Testis (tissue), 2 donors: ENCODE measurements at regions not wholly inside any gene's neighbourhood (a gene's known extent, or its start where the extent isn't known, plus 50 kb on each side); places are given as distances from the start of the nearest gene placed in this dataset.
A peak's percentile ranks its signal among the peaks of the same experiment; 100 is the strongest.

Experiments used
- DNase-seq: peaks from one replicate; pipeline ENCODE4 v3.0.0-alpha.2; 2019
- H3K27ac ChIP-seq, 2 donors: fragments of 200-600 bp; sonication (generic); one replicate each; pipeline ENCODE4 v1.5.1; 2019
- H3K27me3 ChIP-seq: fragments of 200-600 bp; sonication (generic); one replicate; pipeline ENCODE4 v1.5.1; 2019
- H3K36me3 ChIP-seq: fragments of 200-600 bp; sonication (generic); one replicate; pipeline ENCODE4 v1.5.1; 2017; ENCODE audit warnings: low read depth; ENCODE audit errors: missing control alignments
- H3K4me1 ChIP-seq: fragments of 200-600 bp; sonication (generic); one replicate; pipeline ENCODE4 v1.5.1; 2019
- H3K4me3 ChIP-seq, 2 donors: fragments of 200-600 bp; sonication (generic); one replicate each; pipeline ENCODE4 v1.5.1; 2017 to 2019
- H3K9me3 ChIP-seq: fragments of 200-600 bp; sonication (generic); one replicate; pipeline ENCODE4 v1.5.1; 2017
- POLR2A ChIP-seq: fragments of 450-650 bp; IDR thresholded peaks from one replicate; pipeline ENCODE4 v1.6.1; 2017; ENCODE audit warnings: antibody characterized with exemption, mild to moderate bottlenecking, moderate library complexity
- WGBS, 2 donors: methylation state at CpG; one replicate each; pipeline ENCODE4 v1.1.5; 2018; 5-methylcytosine and 5-hydroxymethylcytosine counted together
- intact Hi-C: fragments of 100-400 bp; cut with DNase I; formaldehyde crosslinking; loops from one replicate; pipeline ENCODE4 v1.15.1; 2023; ENCODE audit warnings: low total_unique reads
- TF ChIP-seq, protein P1 (sequence below), 3 experiments: fragments of 450-650 bp in 2 of 3; fragments of 200-600 bp in 1 of 3; sonication (generic) in 1 of 3; IDR thresholded peaks; one replicate each; pipeline ENCODE4 v1.5.1; 2016 to 2019; ENCODE audit warnings: antibody characterized with exemption in 3 of 3, mild to moderate bottlenecking in 2 of 3, moderate library complexity in 1 of 3

DNA sequence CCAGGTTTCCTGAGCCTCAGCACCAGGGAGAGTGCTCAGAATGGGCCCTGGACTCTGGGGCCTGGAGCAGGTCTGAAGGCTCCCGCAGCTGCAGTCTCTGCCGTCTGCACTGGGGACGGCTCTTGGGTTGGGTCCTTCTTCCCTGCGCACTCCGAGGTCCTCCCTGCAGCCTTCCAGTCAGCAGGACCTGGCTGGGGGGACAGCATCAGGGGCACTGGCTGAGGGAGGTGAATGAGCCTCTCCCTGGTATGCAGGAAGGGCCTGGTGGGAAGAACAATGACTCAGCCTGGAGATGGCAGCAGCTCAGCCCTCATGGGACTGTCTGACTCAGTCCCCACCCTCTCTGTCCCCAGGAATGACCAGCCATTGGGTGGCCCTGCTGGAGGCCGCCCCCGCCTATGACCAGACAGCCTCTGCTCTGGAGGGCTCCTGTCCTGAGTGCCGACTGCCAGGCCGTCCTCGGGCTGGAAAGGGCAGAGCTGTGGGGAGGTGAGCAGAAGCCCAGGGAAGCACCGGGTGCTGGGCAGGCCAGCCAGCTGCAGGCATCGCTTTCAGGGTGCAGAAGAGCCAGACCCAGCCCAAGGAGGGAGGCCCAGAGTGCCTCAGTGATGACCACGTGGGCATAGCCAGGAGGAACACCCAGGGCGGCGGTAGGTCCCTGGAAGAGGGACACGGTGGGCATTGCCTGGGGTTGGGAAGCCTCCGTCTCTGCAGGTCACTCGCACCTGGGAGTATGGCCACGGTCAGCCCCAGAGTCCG lies 455.0 kb downstream of the BRD1 start:
- Histone ChIP-seq H3K27me3 (no peaks in the 10 kb centered on the region), H3K27ac (no peak overlapping the region)
- TF ChIP-seq POLR2A, result no peak
- TF ChIP-seq, protein P1, sequence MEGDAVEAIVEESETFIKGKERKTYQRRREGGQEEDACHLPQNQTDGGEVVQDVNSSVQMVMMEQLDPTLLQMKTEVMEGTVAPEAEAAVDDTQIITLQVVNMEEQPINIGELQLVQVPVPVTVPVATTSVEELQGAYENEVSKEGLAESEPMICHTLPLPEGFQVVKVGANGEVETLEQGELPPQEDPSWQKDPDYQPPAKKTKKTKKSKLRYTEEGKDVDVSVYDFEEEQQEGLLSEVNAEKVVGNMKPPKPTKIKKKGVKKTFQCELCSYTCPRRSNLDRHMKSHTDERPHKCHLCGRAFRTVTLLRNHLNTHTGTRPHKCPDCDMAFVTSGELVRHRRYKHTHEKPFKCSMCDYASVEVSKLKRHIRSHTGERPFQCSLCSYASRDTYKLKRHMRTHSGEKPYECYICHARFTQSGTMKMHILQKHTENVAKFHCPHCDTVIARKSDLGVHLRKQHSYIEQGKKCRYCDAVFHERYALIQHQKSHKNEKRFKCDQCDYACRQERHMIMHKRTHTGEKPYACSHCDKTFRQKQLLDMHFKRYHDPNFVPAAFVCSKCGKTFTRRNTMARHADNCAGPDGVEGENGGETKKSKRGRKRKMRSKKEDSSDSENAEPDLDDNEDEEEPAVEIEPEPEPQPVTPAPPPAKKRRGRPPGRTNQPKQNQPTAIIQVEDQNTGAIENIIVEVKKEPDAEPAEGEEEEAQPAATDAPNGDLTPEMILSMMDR (IDR thresholded peaks at IDR 0.05), result no peak

DNA sequence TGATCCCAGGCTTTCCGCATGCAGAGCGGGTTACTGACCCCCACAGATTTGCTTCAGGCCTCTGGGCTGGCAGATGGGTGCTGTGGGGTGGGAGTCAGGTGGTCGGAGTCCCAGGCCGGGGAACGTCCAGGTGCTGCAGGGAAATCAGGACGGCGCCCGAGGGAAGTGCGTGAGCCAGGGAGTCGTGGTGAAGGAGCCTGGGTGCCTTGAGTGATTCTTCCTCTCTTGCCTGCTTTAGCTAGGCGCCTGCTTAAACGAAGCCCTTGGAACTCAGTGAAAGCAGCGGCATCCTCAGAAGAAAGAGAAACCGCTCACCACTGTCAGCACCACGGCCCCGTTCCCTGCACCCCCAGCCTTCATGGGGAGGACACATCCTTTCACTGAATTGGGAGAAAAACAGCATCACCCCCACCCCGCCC lies 455.6 kb downstream of the BRD1 start:
- Histone ChIP-seq H3K27ac (no peak overlapping the region), H3K4me1 (no peaks in the 10 kb centered on the region), H3K9me3 (no peaks in the 10 kb centered on the region), H3K36me3 (no peaks in the 10 kb centered on the region), H3K4me3 (no peak overlapping the region), H3K27me3 (no peaks in the 10 kb centered on the region)
- no peak for DNase-seq
- no peak for TF ChIP-seq POLR2A
- TF ChIP-seq, protein P1 (IDR thresholded peaks at IDR 0.05), result no peak
- 77% methylated on average over 17 of the region's 17 CpGs for WGBS, 2 donors
- intact Hi-C loops, result no loop called here

More for the DNA sequence above, 455.0 kb downstream of the BRD1 start:
- Histone ChIP-seq H3K4me1 (no peaks in the 10 kb centered on the region), H3K4me3 (no peak overlapping the region), H3K36me3 (no peaks in the 10 kb centered on the region), H3K9me3 (no peaks in the 10 kb centered on the region)
- WGBS, 2 donors, result 70 to 72% methylated on average over 7 to 20 of the region's 20 CpGs
- DNase-seq, result peak; percentile 21
- intact Hi-C loops, result no loop called here

DNA sequence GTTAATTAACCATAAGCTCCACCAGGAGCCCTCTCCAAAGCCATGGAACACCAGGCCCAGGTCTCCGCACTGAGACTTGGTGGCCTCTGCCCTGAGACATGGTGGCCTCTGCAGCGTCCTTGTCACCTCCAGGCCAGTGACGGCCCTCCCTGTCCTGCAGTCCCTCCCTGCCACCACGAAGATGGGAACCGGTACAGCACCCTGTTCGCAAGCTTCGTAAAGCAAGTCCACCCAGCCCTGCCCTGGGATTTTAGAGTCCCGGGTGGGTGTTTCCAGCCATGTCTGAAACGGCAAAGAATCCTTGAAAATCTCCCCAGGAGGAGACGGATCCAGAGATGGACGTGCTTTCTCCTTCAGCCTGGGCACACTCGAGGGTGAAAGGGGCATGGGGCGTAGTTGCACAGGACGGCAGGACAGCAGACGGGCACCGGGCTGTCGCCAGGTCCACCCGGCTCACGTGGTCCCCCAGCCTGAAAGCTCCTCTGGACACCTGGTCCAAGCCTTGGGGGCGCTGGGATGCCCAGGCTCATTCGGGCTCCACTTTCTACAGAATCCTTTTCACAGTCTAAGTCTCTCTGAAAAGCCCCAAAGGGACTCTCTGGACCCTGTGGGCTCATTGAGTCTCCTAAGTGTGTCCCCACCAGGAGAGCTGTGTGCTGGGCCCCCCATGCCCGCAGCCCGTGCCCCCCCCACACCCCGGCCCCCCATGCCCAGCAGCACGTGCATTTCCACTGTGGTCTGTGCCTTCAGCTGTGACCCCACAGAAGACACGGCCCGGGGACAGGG lies 456.2 kb downstream of the BRD1 start:
- Histone ChIP-seq H3K9me3 (no peaks in the 10 kb centered on the region), H3K27me3 (no peaks in the 10 kb centered on the region), H3K4me3 (no peak overlapping the region), H3K36me3 (no peaks in the 10 kb centered on the region), H3K4me1 (no peaks in the 10 kb centered on the region), H3K27ac (no peak overlapping the region)
- intact Hi-C loops, result no loop called here
- DNase-seq, result no peak
- WGBS, 2 donors, result 85 to 86% methylated on average over 26 to 27 of the region's 27 CpGs
- TF ChIP-seq, protein P1 (IDR thresholded peaks at IDR 0.05), result no peak
- no peak for TF ChIP-seq POLR2A

DNA sequence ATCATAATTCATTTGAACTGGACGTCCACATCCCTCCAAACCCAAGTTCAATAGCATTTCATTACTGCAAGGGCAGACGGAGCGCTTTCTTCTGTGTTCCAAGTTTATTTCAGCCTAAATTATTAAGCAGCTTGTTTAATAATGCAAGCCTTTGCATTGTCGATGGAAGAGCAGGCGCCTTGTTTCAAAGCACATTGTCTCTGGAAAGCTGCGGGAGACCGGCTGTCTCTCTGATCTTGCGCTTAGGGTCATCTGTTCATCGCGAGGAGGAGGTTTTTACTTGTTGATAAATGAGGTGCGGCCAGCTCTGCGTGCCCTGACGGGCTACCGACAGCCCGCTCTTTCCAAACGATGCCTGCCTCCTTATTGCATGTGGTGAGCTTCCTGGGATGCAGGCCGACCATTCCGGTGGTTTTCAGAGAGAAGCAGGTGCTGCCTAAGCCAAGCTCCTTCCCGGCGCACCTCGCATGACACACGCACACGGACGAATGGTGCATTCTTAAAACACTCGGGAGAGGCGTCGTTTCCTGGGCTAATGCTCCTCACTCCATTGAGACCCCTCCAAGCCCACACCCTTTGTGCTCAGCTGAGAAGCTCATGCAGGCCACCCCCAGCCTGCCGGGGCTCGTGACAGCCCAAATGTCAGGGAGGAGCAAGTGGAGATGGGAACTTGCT lies 456.9 kb downstream of the BRD1 start:
- no peak for DNase-seq
- Histone ChIP-seq H3K27ac (no peak overlapping the region), H3K27me3 (no peaks in the 10 kb centered on the region), H3K4me1 (no peaks in the 10 kb centered on the region), H3K36me3 (no peaks in the 10 kb centered on the region), H3K4me3 (no peak overlapping the region), H3K9me3 (no peaks in the 10 kb centered on the region)
- 52 to 58% methylated on average over 23 to 29 of the region's 29 CpGs for WGBS, 2 donors
- intact Hi-C loops, result no loop called here
- TF ChIP-seq POLR2A, result no peak
- TF ChIP-seq, protein P1 (IDR thresholded peaks at IDR 0.05), result no peak
